ENCODE measurements at regions not wholly inside any gene's neighbourhood (a gene's known extent, or its start where the extent isn't known, plus 50 kb on each side); places are given as distances from the start of the nearest gene placed in this dataset.

GRCh38 chr2:23293731-23294130 lies 91.2 kb upstream of the KLHL29 start:
- DNase-seq (ENCODE audit: low read depth in 4 of 4, low spot score in 1 of 4) = no peak

GRCh38 chr2:23294238-23294637 lies 90.7 kb upstream of the KLHL29 start:
- DNase-seq (ENCODE audit: low read depth in 4 of 4, low spot score in 1 of 4) = no peak

- DNase-seq (ENCODE audit: low read depth in 4 of 4, low spot score in 1 of 4) = no peak
These were observed 88.3 kb upstream of the KLHL29 start for GRCh38 chr2:23296691-23297090.

GRCh38 chr2:23297112-23297511 lies 87.9 kb upstream of the KLHL29 start:
- no peak for DNase-seq (ENCODE audit: low read depth in 4 of 4, low spot score in 1 of 4)

GRCh38 chr2:23298551-23298950 lies 86.4 kb upstream of the KLHL29 start:
- DNase-seq (ENCODE audit: low read depth in 4 of 4, low spot score in 1 of 4) = no peak

GRCh38 chr2:23299476-23300195 lies 85.3 kb upstream of the KLHL29 start:
- DNase-seq (ENCODE audit: low read depth in 4 of 4, low spot score in 1 of 4) = no peak

- DNase-seq (ENCODE audit: low read depth in 4 of 4, low spot score in 1 of 4) = no peak
These were observed 83.8 kb upstream of the KLHL29 start for GRCh38 chr2:23301136-23301535.

GRCh38 chr2:23302591-23302990 lies 82.4 kb upstream of the KLHL29 start:
- DNase-seq (ENCODE audit: low read depth in 4 of 4, low spot score in 1 of 4) = no peak

- no peak for DNase-seq (ENCODE audit: low read depth in 4 of 4, low spot score in 1 of 4)
These were observed 78.6 kb upstream of the KLHL29 start for GRCh38 chr2:23306401-23306800.

- no peak for DNase-seq (ENCODE audit: low read depth in 4 of 4, low spot score in 1 of 4)
These were observed 73.8 kb upstream of the KLHL29 start for GRCh38 chr2:23311186-23311585.

GRCh38 chr2:23312996-23313606 lies 71.9 kb upstream of the KLHL29 start:
- DNase-seq (ENCODE audit: low read depth in 4 of 4, low spot score in 1 of 4) = peak in 1 of 4 experiments; percentile 15

GRCh38 chr2:23314687-23315086 lies 70.3 kb upstream of the KLHL29 start:
- no peak for DNase-seq (ENCODE audit: low read depth in 4 of 4, low spot score in 1 of 4)

GRCh38 chr2:23320058-23320457 lies 64.9 kb upstream of the KLHL29 start:
- DNase-seq (ENCODE audit: low read depth in 4 of 4, low spot score in 1 of 4) = no peak

- no peak for DNase-seq (ENCODE audit: low read depth in 4 of 4, low spot score in 1 of 4)
These were observed 63.2 kb upstream of the KLHL29 start for GRCh38 chr2:23321751-23322150.

- no peak for DNase-seq (ENCODE audit: low read depth in 4 of 4, low spot score in 1 of 4)
These were observed 62.3 kb upstream of the KLHL29 start for GRCh38 chr2:23322567-23323197.

- no peak for DNase-seq (ENCODE audit: low read depth in 4 of 4, low spot score in 1 of 4)
These were observed 61.6 kb upstream of the KLHL29 start for GRCh38 chr2:23323198-23323916.

GRCh38 chr2:23323917-23324680 lies 60.9 kb upstream of the KLHL29 start:
- no peak for DNase-seq (ENCODE audit: low read depth in 4 of 4, low spot score in 1 of 4)

- DNase-seq (ENCODE audit: low read depth in 4 of 4, low spot score in 1 of 4) = no peak
These were observed 58.6 kb upstream of the KLHL29 start for GRCh38 chr2:23326330-23326729.

GRCh38 chr2:23327416-23327815 lies 57.6 kb upstream of the KLHL29 start:
- no peak for DNase-seq (ENCODE audit: low read depth in 4 of 4, low spot score in 1 of 4)

GRCh38 chr2:23327887-23328286 lies 57.1 kb upstream of the KLHL29 start:
- DNase-seq (ENCODE audit: low read depth in 4 of 4, low spot score in 1 of 4) = no peak

- DNase-seq (ENCODE audit: low read depth in 4 of 4, low spot score in 1 of 4) = no peak
These were observed 54.8 kb upstream of the KLHL29 start for GRCh38 chr2:23330214-23330613.
